Breast epithelium (tissue), 3 donors: ENCODE measurements at regions not wholly inside any gene's neighbourhood (a gene's known extent, or its start where the extent isn't known, plus 50 kb on each side); places are given as distances from the start of the nearest gene placed in this dataset.

Experiments used
- CTCF ChIP-seq, 3 donors: fragments of 450-650 bp; IDR thresholded peaks; one replicate each; pipeline ENCODE4 v1.5.1; 2016 to 2017; ENCODE audit warnings: antibody characterized with exemption in 3 of 3, mild to moderate bottlenecking in 3 of 3, moderate library complexity in 3 of 3
- POLR2A ChIP-seq: fragments of 450-650 bp; IDR thresholded peaks from one replicate; pipeline ENCODE4 v1.6.1; 2016; ENCODE audit warnings: antibody characterized with exemption, mild to moderate bottlenecking, moderate library complexity
- POLR2AphosphoS5 ChIP-seq, 3 donors: sonication (generic); formaldehyde crosslinking; IDR thresholded peaks; one replicate each; pipeline ENCODE4 v1.6.1; 2017; ENCODE audit warnings: antibody characterized with exemption in 3 of 3

DNA sequence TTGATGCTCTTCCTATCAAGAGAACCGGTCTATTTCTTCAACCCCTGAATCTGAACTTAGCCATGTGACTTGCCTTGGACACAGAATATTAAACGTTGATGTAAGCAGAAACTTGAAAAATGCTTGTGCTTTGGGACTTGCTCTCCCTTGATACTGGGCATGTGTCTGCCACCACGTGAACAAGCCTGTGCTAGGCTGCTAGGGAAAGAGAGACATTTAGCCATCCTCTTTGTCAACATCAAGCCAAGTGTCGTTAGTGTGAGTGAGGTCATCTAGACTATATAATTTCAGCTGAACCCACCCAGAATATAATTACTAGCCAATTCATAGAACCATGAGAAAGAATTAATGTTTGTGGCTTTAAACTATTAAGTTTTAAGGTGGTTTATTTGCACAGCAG lies 98.2 kb upstream of the TRHDE start:
- TF ChIP-seq CTCF (IDR thresholded peaks at IDR 0.05), result no peak
- no peak for TF ChIP-seq POLR2A
- TF ChIP-seq POLR2AphosphoS5 (IDR thresholded peaks at IDR 0.05), result no peak
